SK-N-SH treated with all-trans-retinoic acid at 6 μM for 48 hours (cell line): ENCODE measurements at regions not wholly inside any gene's neighbourhood (a gene's known extent, or its start where the extent isn't known, plus 50 kb on each side); places are given as distances from the start of the nearest gene placed in this dataset.

Source experiments
- ATAC-seq: fragments of 200-7000 bp; cut with Tn5 transposase; 3 replicates; pipeline ENCODE4 v1.9.1; 2020; ENCODE audit warnings: mild to moderate bottlenecking, moderate library complexity
- ARNTL ChIP-seq: fragments of 450-650 bp; formaldehyde crosslinking; IDR thresholded peaks from 2 replicates; pipeline ENCODE4 v1.5.0; 2020; ENCODE audit warnings: low read depth, mild to moderate bottlenecking, moderate library complexity, borderline replicate concordance
- BACH2 ChIP-seq: fragments of 250-450 bp; sonication (Bioruptor Pico); IDR thresholded peaks from 2 replicates; pipeline ENCODE4 v1.9.0; 2021; ENCODE audit warnings: mild to moderate bottlenecking, borderline replicate concordance
- CREB5 ChIP-seq: fragments of 250-450 bp; sonication (Bioruptor Pico); IDR thresholded peaks from 2 replicates; pipeline ENCODE4 v1.5.1; 2020; ENCODE audit warnings: low read depth, mild to moderate bottlenecking, moderate library complexity
- CSDC2 ChIP-seq: fragments of 250-450 bp; sonication (Bioruptor Pico); IDR thresholded peaks from 2 replicates; pipeline ENCODE4 v1.5.0; 2020; ENCODE audit warnings: mild to moderate bottlenecking, moderate library complexity
- CSRNP3 ChIP-seq: fragments of 250-450 bp; sonication (Bioruptor Pico); IDR thresholded peaks from 2 replicates; pipeline ENCODE4 v1.5.1; 2021; ENCODE audit warnings: mild to moderate bottlenecking, moderate library complexity
- ESRRG ChIP-seq: fragments of 250-450 bp; sonication (Bioruptor Pico); IDR thresholded peaks from 2 replicates; pipeline ENCODE4 v1.6.1; 2021; ENCODE audit warnings: mild to moderate bottlenecking
- GLIS3 ChIP-seq: fragments of 250-450 bp; sonication (Bioruptor Pico); IDR thresholded peaks from 2 replicates; pipeline ENCODE4 v1.5.0; 2020; ENCODE audit warnings: mild to moderate bottlenecking, moderate library complexity
- OSR1 ChIP-seq: fragments of 250-450 bp; sonication (Bioruptor Pico); IDR thresholded peaks from 2 replicates; pipeline ENCODE4 v1.8.0; 2022; ENCODE audit warnings: moderate library complexity, mild to moderate bottlenecking, inconsistent platforms
- PATZ1 ChIP-seq: fragments of 250-450 bp; sonication (Bioruptor Pico); IDR thresholded peaks from 2 replicates; pipeline ENCODE4 v1.8.0; 2020; ENCODE audit warnings: mild to moderate bottlenecking, moderate library complexity, borderline replicate concordance
- POU6F1 ChIP-seq: fragments of 250-450 bp; sonication (Bioruptor Pico); IDR thresholded peaks from 2 replicates; pipeline ENCODE4 v1.8.0; 2021; ENCODE audit warnings: low read depth, mild to moderate bottlenecking, moderate library complexity, borderline replicate concordance
- PPARA ChIP-seq: fragments of 250-450 bp; sonication (Bioruptor Pico); IDR thresholded peaks from 2 replicates; pipeline ENCODE4 v1.5.0; 2020; ENCODE audit warnings: mild to moderate bottlenecking, borderline replicate concordance
- SNAI2 ChIP-seq: fragments of 250-450 bp; sonication (Bioruptor Pico); IDR thresholded peaks from 2 replicates; pipeline ENCODE4 v1.5.0; 2020; ENCODE audit warnings: mild to moderate bottlenecking, moderate library complexity
- TCF4 ChIP-seq: fragments of 250-450 bp; sonication (Bioruptor Pico); IDR thresholded peaks from 2 replicates; pipeline ENCODE4 v1.8.0; 2021; ENCODE audit warnings: mild to moderate bottlenecking, moderate library complexity, borderline replicate concordance
- TOX ChIP-seq: fragments of 250-450 bp; sonication (Bioruptor Pico); IDR thresholded peaks from 2 replicates; pipeline ENCODE4 v1.8.0; 2021; ENCODE audit warnings: mild to moderate bottlenecking, moderate library complexity, borderline replicate concordance
- TSHZ2 ChIP-seq: fragments of 250-450 bp; sonication (Bioruptor Pico); IDR thresholded peaks from 2 replicates; pipeline ENCODE4 v1.5.0; 2020; ENCODE audit warnings: mild to moderate bottlenecking, moderate library complexity
- ZC3H10 ChIP-seq: fragments of 250-450 bp; sonication (Bioruptor Pico); IDR thresholded peaks from 2 replicates; pipeline ENCODE4 v1.5.1; 2021; ENCODE audit warnings: mild to moderate bottlenecking, moderate library complexity
- ZFP3 ChIP-seq: fragments of 250-450 bp; sonication (Bioruptor Pico); IDR thresholded peaks from 2 replicates; pipeline ENCODE4 v1.5.0; 2020; ENCODE audit warnings: mild to moderate bottlenecking, moderate library complexity
- ZFP30 ChIP-seq: fragments of 450-650 bp; formaldehyde crosslinking; IDR thresholded peaks from 2 replicates; pipeline ENCODE4 v1.5.0; 2022; ENCODE audit warnings: mild to moderate bottlenecking, moderate library complexity
- ZNF565 ChIP-seq: fragments of 450-650 bp; formaldehyde crosslinking; conservative IDR thresholded peaks from 2 replicates; pipeline ENCODE4 v1.5.0; 2020; ENCODE audit warnings: low read depth, mild to moderate bottlenecking, moderate library complexity
- ZNF8 ChIP-seq: fragments of 450-650 bp; formaldehyde crosslinking; IDR thresholded peaks from 2 replicates; pipeline ENCODE4 v1.5.0; 2020; ENCODE audit warnings: mild to moderate bottlenecking, moderate library complexity

- TF ChIP-seq PPARA: no peak
- TF ChIP-seq TSHZ2 (CRISPR knock-in tag): no peak
- TF ChIP-seq ZNF8 (CRISPR knock-in tag): no peak
- TF ChIP-seq ARNTL (CRISPR knock-in tag): no peak
- TF ChIP-seq TOX (CRISPR knock-in tag): no peak
- no peak for TF ChIP-seq CREB5 (CRISPR knock-in tag)
- TF ChIP-seq TCF4 (CRISPR knock-in tag): no peak
- TF ChIP-seq, all 23 proteins: peak for 0
- ATAC-seq: no peak
Observed at GRCh38 chr11:90836031-90836430, 613.2 kb upstream of the CHORDC1 start.

- TF ChIP-seq ZNF8 (CRISPR knock-in tag) (no peak), TSHZ2 (CRISPR knock-in tag) (no peak), OSR1 (no peak)
- TF ChIP-seq, all 23 proteins: peak for 0
- no peak for ATAC-seq
Observed at GRCh38 chr11:90823446-90823845, 600.6 kb upstream of the CHORDC1 start.

GRCh38 chr11:90822996-90823395 lies 600.1 kb upstream of the CHORDC1 start:
- TF ChIP-seq ARNTL (CRISPR knock-in tag) (no peak), ZFP30 (CRISPR knock-in tag) (no peak), PPARA (no peak), OSR1 (no peak), TCF4 (CRISPR knock-in tag) (no peak), ZNF565 (CRISPR knock-in tag) (no peak), ESRRG (CRISPR knock-in tag) (no peak), POU6F1 (CRISPR knock-in tag) (no peak), BACH2 (CRISPR knock-in tag) (no peak), PATZ1 (CRISPR knock-in tag) (no peak), ZFP3 (CRISPR knock-in tag) (no peak), ZC3H10 (CRISPR knock-in tag) (no peak), ZNF8 (CRISPR knock-in tag) (no peak), CSRNP3 (CRISPR knock-in tag) (no peak), GLIS3 (CRISPR knock-in tag) (no peak), CSDC2 (CRISPR knock-in tag) (no peak), CREB5 (CRISPR knock-in tag) (no peak), SNAI2 (CRISPR knock-in tag) (no peak)
- ATAC-seq: no peak
